Neural progenitor cell (in vitro differentiated cells): ENCODE measurements at regions not wholly inside any gene's neighbourhood (a gene's known extent, or its start where the extent isn't known, plus 50 kb on each side); places are given as distances from the start of the nearest gene placed in this dataset.

ENCODE experiments used
- CTCF ChIP-seq: fragments of 200-600 bp; sonication (generic); IDR thresholded peaks from 2 replicates; pipeline ENCODE4 v1.5.1; 2017; ENCODE audit warnings: antibody characterized with exemption, mild to moderate bottlenecking
- EZH2 ChIP-seq: fragments of 200-600 bp; sonication (generic); IDR thresholded peaks from 2 replicates; pipeline ENCODE4 v1.6.1; 2017; ENCODE audit warnings: antibody characterized with exemption, mild to moderate bottlenecking, moderate library complexity

DNA sequence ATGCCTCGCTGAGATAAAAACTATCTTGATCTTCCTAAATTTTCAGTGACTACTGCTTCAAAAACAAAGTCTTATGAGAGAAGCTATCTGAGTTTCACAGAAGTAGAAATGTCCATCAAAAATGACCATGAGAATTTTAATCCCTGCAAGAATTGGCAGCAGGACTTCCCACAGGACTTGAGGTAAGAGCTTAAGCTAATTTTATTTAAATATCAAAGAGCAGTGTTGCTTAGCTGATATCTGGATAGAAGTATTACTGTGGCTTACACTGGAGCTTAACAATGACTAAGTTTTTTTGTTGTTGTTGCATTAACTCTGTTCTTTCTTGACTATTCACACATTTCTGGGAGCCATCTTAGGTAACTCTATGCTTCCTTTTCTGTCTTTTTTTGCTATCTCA is 60.8 kb upstream of the EPHA3 start:
- no peak for TF ChIP-seq EZH2
- no peak for TF ChIP-seq CTCF
